ENCODE measurements at regions not wholly inside any gene's neighbourhood (a gene's known extent, or its start where the extent isn't known, plus 50 kb on each side); places are given as distances from the start of the nearest gene placed in this dataset.

- H4K20me1 ChIP-seq (ENCODE audit: insufficient read depth), result peaks cover 31% of the 10 kb centered on the region
- H3K9me3 ChIP-seq, result no peaks in the 10 kb centered on the region
- POLR2A ChIA-PET, result interaction anchor here (1.3 kb wide), 1 partner anchor 12 kb away, joined by 5 read pairs; no protein-coding TSS in a partner anchor
- H3K4me3 ChIP-seq (ENCODE audit: low read depth in 2 of 2, low read length in 1 of 2), result peak overlapping the region in 1 of 2 experiments; percentile 17; a peak in 1 of 4 replicates
- CTCF ChIA-PET, result interaction anchor here (0.5 to 7.2 kb wide), 55 partner anchors 8 to 780 kb away, joined by 3 to 45 read pairs (median 4); partner anchors contain the start of genes PIGO and RUSC2
- DNase-seq, result peak; percentile 84
- H3K9me2 ChIP-seq, result no peaks in the 10 kb centered on the region
- WGBS (ENCODE audit: low lambda C conversion rate), result 18% methylated on average over 12 of the region's 12 CpGs
- peak overlapping the region in 1 of 2 experiments; percentile 38; a peak in 2 of 4 replicates for H3K27ac ChIP-seq (ENCODE audit: low read depth in 2 of 2, low read length in 1 of 2)
- peak overlapping the region; percentile 24 for H3K4me2 ChIP-seq
- peaks cover 26 to 31% of the 10 kb centered on the region in 2 experiments for H3K36me3 ChIP-seq (replicated peaks in 1 of 2; ENCODE audit: control insufficient read depth in 1 of 2, insufficient read depth in 2 of 2, low read length in 1 of 2)
- no peak overlapping the region for H3K9ac ChIP-seq
- TF ChIP-seq RCOR1 (IDR thresholded peaks at IDR 0.05; ENCODE audit: low read length) (peak; percentile 46; the same call in 1 of the 2 replicates), CHD2 (IDR thresholded peaks at IDR 0.05; ENCODE audit: low read length, partially characterized antibody) (peak; percentile 38), SMC3 (IDR thresholded peaks at IDR 0.05; ENCODE audit: low read depth, low read length) (peak; percentile 96), TCF12 (IDR thresholded peaks at IDR 0.05) (no peak), RAD21 (IDR thresholded peaks at IDR 0.05; ENCODE audit: low read length) (peak; percentile 97)
- TF ChIP-seq, protein P1, sequence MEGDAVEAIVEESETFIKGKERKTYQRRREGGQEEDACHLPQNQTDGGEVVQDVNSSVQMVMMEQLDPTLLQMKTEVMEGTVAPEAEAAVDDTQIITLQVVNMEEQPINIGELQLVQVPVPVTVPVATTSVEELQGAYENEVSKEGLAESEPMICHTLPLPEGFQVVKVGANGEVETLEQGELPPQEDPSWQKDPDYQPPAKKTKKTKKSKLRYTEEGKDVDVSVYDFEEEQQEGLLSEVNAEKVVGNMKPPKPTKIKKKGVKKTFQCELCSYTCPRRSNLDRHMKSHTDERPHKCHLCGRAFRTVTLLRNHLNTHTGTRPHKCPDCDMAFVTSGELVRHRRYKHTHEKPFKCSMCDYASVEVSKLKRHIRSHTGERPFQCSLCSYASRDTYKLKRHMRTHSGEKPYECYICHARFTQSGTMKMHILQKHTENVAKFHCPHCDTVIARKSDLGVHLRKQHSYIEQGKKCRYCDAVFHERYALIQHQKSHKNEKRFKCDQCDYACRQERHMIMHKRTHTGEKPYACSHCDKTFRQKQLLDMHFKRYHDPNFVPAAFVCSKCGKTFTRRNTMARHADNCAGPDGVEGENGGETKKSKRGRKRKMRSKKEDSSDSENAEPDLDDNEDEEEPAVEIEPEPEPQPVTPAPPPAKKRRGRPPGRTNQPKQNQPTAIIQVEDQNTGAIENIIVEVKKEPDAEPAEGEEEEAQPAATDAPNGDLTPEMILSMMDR (IDR thresholded peaks at IDR 0.05), result peak; percentile 93
- no peaks in the 10 kb centered on the region for H3K27me3 ChIP-seq (ENCODE audit: insufficient read depth)
- no peak overlapping the region for H2AFZ ChIP-seq (ENCODE audit: low read depth)
- H3K79me2 ChIP-seq (ENCODE audit: insufficient read depth), result peaks cover 59% of the 10 kb centered on the region
- peaks cover 12% of the 10 kb centered on the region for H3F3A ChIP-seq (replicated peaks; ENCODE audit: insufficient read depth)
- H3K4me1 ChIP-seq (ENCODE audit: control insufficient read depth in 1 of 2, insufficient read depth in 2 of 2, low read depth in 1 of 2, low read length in 1 of 2), result peaks cover 0 to 5% of the 10 kb centered on the region in 2 experiments; a peak in 2 of 4 replicates
Measured at GRCh38 chr9:35553670-35554543, 51.2 kb upstream of the TESK1 start.

DNA sequence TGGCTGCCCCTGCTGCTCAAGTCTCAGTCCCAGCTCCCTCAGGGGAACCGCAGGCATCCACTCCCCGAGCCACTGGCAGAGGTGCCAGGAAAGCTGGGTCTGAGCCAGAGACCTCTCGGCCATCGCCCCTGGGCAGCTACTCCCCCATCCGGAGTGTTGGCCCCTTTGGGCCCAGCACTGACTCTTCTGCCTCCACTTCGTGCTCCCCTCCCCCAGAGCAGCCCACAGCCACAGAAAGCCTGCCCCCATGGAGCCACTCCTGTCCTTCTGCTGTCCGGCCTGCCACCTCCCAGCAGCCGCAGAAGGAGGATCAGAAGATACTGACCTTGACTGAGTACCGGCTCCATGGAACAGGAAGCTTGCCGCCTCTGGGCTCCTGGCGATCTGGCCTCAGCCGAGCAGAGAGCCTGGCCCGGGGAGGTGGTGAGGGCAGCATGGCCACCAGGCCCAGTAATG is 49.8 kb upstream of the TESK1 start:
- no peaks in the 10 kb centered on the region for H3K9me2 ChIP-seq
- peaks cover 26 to 38% of the 10 kb centered on the region in 2 experiments for H3K36me3 ChIP-seq (replicated peaks in 1 of 2; ENCODE audit: control insufficient read depth in 1 of 2, insufficient read depth in 2 of 2, low read length in 1 of 2)
- no peak overlapping the region for H3K4me2 ChIP-seq
- H3K27ac ChIP-seq (ENCODE audit: low read depth in 2 of 2, low read length in 1 of 2), result no peak overlapping the region
- H3F3A ChIP-seq (replicated peaks; ENCODE audit: insufficient read depth), result peaks cover 12% of the 10 kb centered on the region
- no peak overlapping the region for H3K4me3 ChIP-seq (ENCODE audit: low read depth in 2 of 2, low read length in 1 of 2)
- no peak for DNase-seq
- CTCF ChIA-PET, result interaction anchor here (0.5 to 7.2 kb wide), 13 partner anchors 10 to 439 kb away, joined by 3 to 45 read pairs (median 6); partner anchors contain the start of genes ATOSB and RUSC2
- peaks cover 31% of the 10 kb centered on the region for H4K20me1 ChIP-seq (ENCODE audit: insufficient read depth)
- POLR2A ChIA-PET, result no interaction called here
- H3K79me2 ChIP-seq (ENCODE audit: insufficient read depth), result peaks cover 45% of the 10 kb centered on the region
- H3K9me3 ChIP-seq, result no peaks in the 10 kb centered on the region
- H2AFZ ChIP-seq (ENCODE audit: low read depth), result no peak overlapping the region
- TF ChIP-seq, protein P2, sequence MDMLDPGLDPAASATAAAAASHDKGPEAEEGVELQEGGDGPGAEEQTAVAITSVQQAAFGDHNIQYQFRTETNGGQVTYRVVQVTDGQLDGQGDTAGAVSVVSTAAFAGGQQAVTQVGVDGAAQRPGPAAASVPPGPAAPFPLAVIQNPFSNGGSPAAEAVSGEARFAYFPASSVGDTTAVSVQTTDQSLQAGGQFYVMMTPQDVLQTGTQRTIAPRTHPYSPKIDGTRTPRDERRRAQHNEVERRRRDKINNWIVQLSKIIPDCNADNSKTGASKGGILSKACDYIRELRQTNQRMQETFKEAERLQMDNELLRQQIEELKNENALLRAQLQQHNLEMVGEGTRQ (IDR thresholded peaks at IDR 0.05; ENCODE audit: borderline replicate concordance, low read depth, low read length), result no peak
- TF ChIP-seq GABPA (IDR thresholded peaks at IDR 0.05; ENCODE audit: low read depth), result no peak
- no peak for TF ChIP-seq TCF12 (IDR thresholded peaks at IDR 0.05)
- TF ChIP-seq SIN3A (IDR thresholded peaks at IDR 0.05; ENCODE audit: borderline replicate concordance, low read depth, low read length), result no peak
- no peak for TF ChIP-seq SMC3 (IDR thresholded peaks at IDR 0.05; ENCODE audit: low read depth, low read length)
- TF ChIP-seq FOXJ3 (CRISPR knock-in tag; IDR thresholded peaks at IDR 0.05), result no peak
- TF ChIP-seq RCOR1 (IDR thresholded peaks at IDR 0.05; ENCODE audit: low read length), result no peak
- no peak for TF ChIP-seq MEF2A (IDR thresholded peaks at IDR 0.05; ENCODE audit: borderline replicate concordance, low read depth)
- TF ChIP-seq YY1 (IDR thresholded peaks at IDR 0.05; ENCODE audit: low read depth), result no peak
- no peak for TF ChIP-seq FOXM1 (IDR thresholded peaks at IDR 0.05; ENCODE audit: low read depth)
- no peak for TF ChIP-seq EZH2phosphoT487 (IDR thresholded peaks at IDR 0.05; ENCODE audit: borderline replicate concordance, low read depth)
- TF ChIP-seq GATA2 (CRISPR knock-in tag; IDR thresholded peaks at IDR 0.05), result no peak
- no peak for TF ChIP-seq JUND (IDR thresholded peaks at IDR 0.05)
- TF ChIP-seq ELF1 (IDR thresholded peaks at IDR 0.05), result no peak
- H3K27me3 ChIP-seq (ENCODE audit: insufficient read depth), result no peaks in the 10 kb centered on the region
- H3K9ac ChIP-seq, result no peak overlapping the region
- whole genome bisulfite sequencing (ENCODE audit: low lambda C conversion rate), result 94% methylated on average over 10 of the region's 13 CpGs
- H3K4me1 ChIP-seq (ENCODE audit: control insufficient read depth in 1 of 2, insufficient read depth in 2 of 2, low read depth in 1 of 2, low read length in 1 of 2), result peaks cover 0 to 5% of the 10 kb centered on the region in 2 experiments; a peak in 2 of 4 replicates
